GM12878 (cell line): ENCODE measurements at regions not wholly inside any gene's neighbourhood (a gene's known extent, or its start where the extent isn't known, plus 50 kb on each side); places are given as distances from the start of the nearest gene placed in this dataset.

Experiments
- ATAC-seq: fragments of 200-7000 bp; cut with Tn5 transposase; 3 replicates; pipeline ENCODE4 v1.9.1; 2020; ENCODE audit warnings: mild to moderate bottlenecking, moderate library complexity
- BruUV-seq: library from RNA; stranded (reverse); fragments of 400-500 nt; replicated peaks from 2 replicates; lab custom pipeline; 2021; lab: Mats Ljungman, UMichigan
- CTCF ChIA-PET: fragments of 300-600 bp; sonication (Branson Sonifier 250); formaldehyde crosslinking; extraction: SDS; loops from one replicate; lab custom pipeline; 2021; ENCODE audit warnings: inconsistent platforms; lab: Yijun Ruan, JAX
- POLR2A ChIA-PET: fragments of 350-600 bp; formaldehyde crosslinking; extraction: SDS; loops from one replicate; lab custom pipeline; 2021; ENCODE audit warnings: inconsistent platforms; lab: Charles Lee
- RAD21 ChIA-PET: fragments of 300-600 bp; sonication (Branson Sonifier 250); formaldehyde crosslinking; loops from one replicate; lab custom pipeline; 2023; ENCODE audit warnings: antibody characterized with exemption; ENCODE audit not compliant: unreplicated experiment; lab: Charles Lee
- SMC1A ChIA-PET: fragments of 300-600 bp; sonication (Branson Sonifier 250); formaldehyde crosslinking; loops from one replicate; lab custom pipeline; 2023; ENCODE audit not compliant: unreplicated experiment, uncharacterized antibody; lab: Charles Lee
- DNase-seq: peaks from one replicate; pipeline ENCODE4 v3.0.0-alpha.2; 2011; ENCODE audit warnings: low read depth, low spot score
- FAIRE-seq: peaks from 3 replicates; lab custom pipeline; 2011; peaks lifted over from hg19 to GRCh38; lab: Jason Lieb, UNC
- H2AFZ ChIP-seq: 2 replicates; pipeline ENCODE4 v1.6.0; 2011; ENCODE audit warnings: low read depth, low read length, control low read depth; ENCODE audit not compliant: control insufficient read depth
- H3K27ac ChIP-seq: 2 replicates; pipeline ENCODE4 v1.5.1; 2011; ENCODE audit warnings: control low read depth; ENCODE audit not compliant: control insufficient read depth, insufficient read depth
- H3K27me3 ChIP-seq, 2 experiments: replicated peaks in 1 of 2; 2 replicates each; pipeline versions ENCODE4 v1.6.0 to v1.6.1; 2011; ENCODE audit warnings: low read length in 1 of 2; ENCODE audit not compliant: control insufficient read depth in 2 of 2, insufficient read depth in 2 of 2
- H3K36me3 ChIP-seq, 2 experiments: 2 replicates each; pipeline ENCODE4 v1.5.1; 2011; ENCODE audit warnings: low read length in 1 of 2; ENCODE audit not compliant: control insufficient read depth in 2 of 2, insufficient read depth in 2 of 2
- H3K4me1 ChIP-seq: 2 replicates; pipeline ENCODE4 v1.6.1; 2011; ENCODE audit warnings: mild to moderate bottlenecking, low read length, moderate library complexity, mixed read lengths; ENCODE audit not compliant: control insufficient read depth, insufficient read depth
- H3K4me2 ChIP-seq: 2 replicates; pipeline ENCODE4 v1.6.0; 2011; ENCODE audit warnings: control low read depth; ENCODE audit not compliant: control insufficient read depth, insufficient read depth
- H3K4me3 ChIP-seq: fragments of 200-600 bp; sonication (generic); 2 replicates; pipeline ENCODE4 v1.5.1; 2016
- H3K79me2 ChIP-seq: 2 replicates; pipeline ENCODE4 v1.6.0; 2011; ENCODE audit warnings: low read length; ENCODE audit not compliant: control insufficient read depth, insufficient read depth
- H3K9ac ChIP-seq: 2 replicates; pipeline ENCODE4 v1.8.0; 2011; ENCODE audit warnings: low read length, control low read depth, mixed read lengths; ENCODE audit not compliant: control insufficient read depth, insufficient read depth
- H3K9me3 ChIP-seq: replicated peaks from 3 replicates; pipeline ENCODE4 v1.5.1; 2011; ENCODE audit warnings: mild to moderate bottlenecking, low read length; ENCODE audit not compliant: control insufficient read depth, insufficient read depth
- H4K20me1 ChIP-seq: 2 replicates; pipeline ENCODE4 v1.6.0; 2011; ENCODE audit not compliant: control insufficient read depth, insufficient read depth
- CHD1 ChIP-seq: IDR thresholded peaks from 2 replicates; pipeline ENCODE4 v1.6.1; 2012; ENCODE audit warnings: low read depth, low read length, improper control_type of control experiment
- CTCF ChIP-seq, 3 experiments: IDR thresholded peaks in 2 of 3; conservative IDR thresholded peaks in 1 of 3; 2 replicates each; pipeline ENCODE4 v1.5.1; 2011; ENCODE audit warnings: low read depth in 3 of 3, low read length in 3 of 3, mild to moderate bottlenecking in 3 of 3, control low read depth in 2 of 3, moderate library complexity in 2 of 3, inconsistent platforms in 1 of 3, mixed read lengths in 1 of 3; ENCODE audit not compliant: control insufficient read depth in 2 of 3, insufficient read depth in 1 of 3; ENCODE audit errors: extremely low read depth in 1 of 3
- EED ChIP-seq: sonication (generic); IDR thresholded peaks from 2 replicates; pipeline ENCODE4 v1.6.1; 2016; ENCODE audit warnings: antibody characterized with exemption, low read depth
- EZH2 ChIP-seq: IDR thresholded peaks from 2 replicates; pipeline ENCODE4 v1.6.1; 2012; ENCODE audit warnings: low read depth, mild to moderate bottlenecking, control low read depth, inconsistent platforms, low read length, borderline replicate concordance; ENCODE audit not compliant: control insufficient read depth
- IRF4 ChIP-seq: IDR thresholded peaks from 2 replicates; pipeline ENCODE4 v1.6.1; 2011; ENCODE audit warnings: low read depth, low read length
- MEF2B ChIP-seq: fragments of 450-650 bp; IDR thresholded peaks from 2 replicates; pipeline ENCODE4 v1.6.1; 2018; ENCODE audit warnings: mild to moderate bottlenecking, moderate library complexity; ENCODE audit not compliant: partially characterized antibody, poor library complexity, severe bottlenecking
- NBN ChIP-seq: fragments of 450-650 bp; IDR thresholded peaks from 2 replicates; pipeline ENCODE4 v1.6.1; 2016
- NR2F1 ChIP-seq: fragments of 450-650 bp; conservative IDR thresholded peaks from 2 replicates; pipeline ENCODE4 v1.6.1; 2017; ENCODE audit warnings: mild to moderate bottlenecking
- NRF1 ChIP-seq: conservative IDR thresholded peaks from 2 replicates; pipeline ENCODE4 v1.6.1; 2011; ENCODE audit warnings: mild to moderate bottlenecking, low read depth, low read length, improper control_type of control experiment
- POU2F2 ChIP-seq: IDR thresholded peaks from 3 replicates; pipeline ENCODE4 v1.6.1; 2011; ENCODE audit warnings: low read depth, mild to moderate bottlenecking, low read length, borderline replicate concordance
- RFX5 ChIP-seq: IDR thresholded peaks from 2 replicates; pipeline ENCODE4 v1.6.1; 2011; ENCODE audit warnings: low read depth, low read length, improper control_type of control experiment
- SP1 ChIP-seq: IDR thresholded peaks from one replicate; pipeline ENCODE4 v1.6.1; 2011; ENCODE audit warnings: low read depth, low read length
- SRF ChIP-seq, 2 experiments: IDR thresholded peaks; 2 replicates each; pipeline ENCODE4 v1.6.1; 2011; ENCODE audit warnings: low read depth in 2 of 2, low read length in 2 of 2, mild to moderate bottlenecking in 1 of 2, moderate library complexity in 1 of 2
- ZNF24 ChIP-seq: fragments of 450-650 bp; IDR thresholded peaks from 2 replicates; pipeline ENCODE4 v1.6.1; 2017; ENCODE audit warnings: antibody characterized with exemption, mild to moderate bottlenecking
- WGBS: methylation state at CpG from one replicate; pipeline ENCODE4 v1.1.6; 2016; ENCODE audit warnings: low lambda C conversion rate; ENCODE audit not compliant: insufficient replicate concordance, insufficient coverage; ENCODE audit errors: missing lambda C conversion rate; 5-methylcytosine and 5-hydroxymethylcytosine counted together
- in situ Hi-C: fragments of 300-500 bp; cut with MboI; formaldehyde crosslinking; loops from 9 replicates; pipeline ENCODE4 v1.14.3; 2018; ENCODE audit warnings: mixed read lengths
- intact Hi-C: fragments of 100-400 bp; cut with micrococcal nuclease; formaldehyde crosslinking; loops from one replicate; pipeline ENCODE4 v1.14.2; 2022; ENCODE audit not compliant: unreplicated experiment

- BruUV-seq, result no TSS peak
- ATAC-seq (no peak), FAIRE-seq (no peak), DNase-seq (no peak)
- Histone ChIP-seq H3K4me2 (no peak overlapping the region), H3K4me1 (no peaks in the 10 kb centered on the region), H4K20me1 (no peaks in the 10 kb centered on the region), H3K79me2 (no peaks in the 10 kb centered on the region), H3K9me3 (no peaks in the 10 kb centered on the region; the same call in 1 of the 3 replicates), H3K27me3 (no peaks in the 10 kb centered on the region), H3K4me3 (no peak overlapping the region), H3K36me3 (no peaks in the 10 kb centered on the region), H2AFZ (no peak overlapping the region), H3K27ac (no peak overlapping the region), H3K9ac (no peak overlapping the region)
- in situ Hi-C loops (no loop called here), intact Hi-C loops (no loop called here)
- no peak for TF ChIP-seq SP1
- TF ChIP-seq SRF (IDR thresholded peaks at IDR 0.05; ENCODE audit: low read depth in 2 of 2, low read length in 2 of 2), result no peak
- TF ChIP-seq NBN, result no peak
- TF ChIP-seq RFX5, result no peak
- TF ChIP-seq NRF1, result no peak
- no peak for TF ChIP-seq POU2F2
- no peak for TF ChIP-seq EED
- TF ChIP-seq IRF4, result no peak
- TF ChIP-seq EZH2, result no peak
- TF ChIP-seq CHD1, result no peak
- no peak for TF ChIP-seq MEF2B
- no peak for TF ChIP-seq CTCF (IDR thresholded peaks at IDR 0.05 in 2 of 3, conservative IDR thresholded peaks at IDR 0.05 in 1 of 3; ENCODE audit: control insufficient read depth in 2 of 3, extremely low read depth in 1 of 3, insufficient read depth in 1 of 3, low read depth in 3 of 3, low read length in 3 of 3)
- TF ChIP-seq ZNF24, result no peak
- TF ChIP-seq NR2F1, result no peak
- CTCF ChIA-PET, result no interaction called here
- POLR2A ChIA-PET, result no interaction called here
- SMC1A ChIA-PET, result no interaction called here
- RAD21 ChIA-PET, result no interaction called here
- 23% methylated on average over 2 of the region's 2 CpGs for WGBS
Measured at GRCh38 chr6:4412077-4412476, 276.7 kb upstream of the ECI2 start.
